Upper lobe of right lung (tissue), 1 donor: ENCODE measurements at regions not wholly inside any gene's neighbourhood (a gene's known extent, or its start where the extent isn't known, plus 50 kb on each side); places are given as distances from the start of the nearest gene placed in this dataset.
"Not testable (repeated sequence)": the region's sequence is repeated elsewhere in the genome, so short reads cannot be mapped to it uniquely, and the experiment has no call there.

ENCODE experiments used
- ATAC-seq: fragments of 200-7000 bp; cut with Tn5 transposase; one replicate; pipeline ENCODE4 v1.9.1; 2020; ENCODE audit warnings: mild to moderate bottlenecking, moderate library complexity
- DNase-seq: peaks from one replicate; pipeline ENCODE4 v3.0.0-alpha.2; 2020
- H3K27ac ChIP-seq: fragments of 200-600 bp; one replicate; pipeline ENCODE4 v1.8.0; 2022
- H3K27me3 ChIP-seq: fragments of 200-600 bp; one replicate; pipeline ENCODE4 v1.8.0; 2022; ENCODE audit warnings: mild to moderate bottlenecking
- H3K36me3 ChIP-seq: fragments of 200-600 bp; one replicate; pipeline ENCODE4 v1.8.0; 2022
- H3K4me1 ChIP-seq: fragments of 200-600 bp; one replicate; pipeline ENCODE4 v1.8.0; 2022
- H3K4me3 ChIP-seq: fragments of 200-600 bp; one replicate; pipeline ENCODE4 v1.8.0; 2022; ENCODE audit warnings: mild to moderate bottlenecking
- H3K9me3 ChIP-seq: fragments of 200-600 bp; one replicate; pipeline ENCODE4 v1.8.0; 2022
- CTCF ChIP-seq: fragments of 200-600 bp; IDR thresholded peaks from one replicate; pipeline ENCODE4 v1.8.0; 2022; ENCODE audit warnings: antibody characterized with exemption
- intact Hi-C: fragments of 100-400 bp; cut with DNase I; formaldehyde crosslinking; loops from one replicate; pipeline ENCODE4 v1.11.0; 2022
- donor health status: DM: no; HTN: yes; CAD: no; lungs with severe emphysema.

GRCh38 chrX:39431893-39432292 is 630.6 kb downstream of the MID1IP1 start:
- H3K27me3 ChIP-seq, result no peaks in the 10 kb centered on the region
- H3K9me3 ChIP-seq, result no peaks in the 10 kb centered on the region
- no peaks in the 10 kb centered on the region for H3K4me1 ChIP-seq
- no peak for TF ChIP-seq CTCF
- no peak overlapping the region for H3K27ac ChIP-seq
- H3K36me3 ChIP-seq, result no peaks in the 10 kb centered on the region
- no peak overlapping the region for H3K4me3 ChIP-seq
- DNase-seq (no peak), ATAC-seq (no peak)
- intact Hi-C loops, result no loop called here

GRCh38 chrX:39434671-39435070 is 633.4 kb downstream of the MID1IP1 start:
- H3K9me3 ChIP-seq, H3K36me3 ChIP-seq, DNase-seq, intact Hi-C loops, ATAC-seq, H3K27me3 ChIP-seq, H3K27ac ChIP-seq, H3K4me1 ChIP-seq, H3K4me3 ChIP-seq: not testable (repeated sequence)

GRCh38 chrX:39436538-39436937 is 635.3 kb downstream of the MID1IP1 start:
- H3K4me3 ChIP-seq, DNase-seq, ATAC-seq, H3K27me3 ChIP-seq, H3K27ac ChIP-seq, H3K4me1 ChIP-seq, H3K9me3 ChIP-seq, intact Hi-C loops, H3K36me3 ChIP-seq: not testable (repeated sequence)

- intact Hi-C loops, result no loop called here
- Histone ChIP-seq H3K27me3 (no peaks in the 10 kb centered on the region), H3K9me3 (no peaks in the 10 kb centered on the region), H3K4me1 (no peaks in the 10 kb centered on the region), H3K27ac (no peak overlapping the region), H3K4me3 (no peak overlapping the region), H3K36me3 (no peaks in the 10 kb centered on the region)
- no peak for TF ChIP-seq CTCF
- ATAC-seq (no peak), DNase-seq (no peak)
These were observed 636.6 kb downstream of the MID1IP1 start for GRCh38 chrX:39437670-39438441.

- peak; percentile 6 for TF ChIP-seq CTCF
- H3K27me3 ChIP-seq, result no peaks in the 10 kb centered on the region
- ATAC-seq, result no peak
These were observed 637.6 kb downstream of the MID1IP1 start for GRCh38 chrX:39438603-39439602.

GRCh38 chrX:39439906-39440798 is 638.9 kb downstream of the MID1IP1 start:
- Histone ChIP-seq H3K36me3 (no peaks in the 10 kb centered on the region), H3K9me3 (no peaks in the 10 kb centered on the region), H3K27me3 (no peaks in the 10 kb centered on the region), H3K4me1 (no peaks in the 10 kb centered on the region), H3K4me3 (no peak overlapping the region), H3K27ac (no peak overlapping the region)
- no peak for DNase-seq
- TF ChIP-seq CTCF, result no peak
- intact Hi-C loops, result no loop called here
- no peak for ATAC-seq

More at GRCh38 chrX:39438603-39439602, 637.6 kb downstream of the MID1IP1 start:
- no peaks in the 10 kb centered on the region for H3K36me3 ChIP-seq
- no peak for DNase-seq
- intact Hi-C loops, result no loop called here
- no peak overlapping the region for H3K4me3 ChIP-seq
- H3K9me3 ChIP-seq, result no peaks in the 10 kb centered on the region
- no peaks in the 10 kb centered on the region for H3K4me1 ChIP-seq
- H3K27ac ChIP-seq, result no peak overlapping the region
